ENCODE measurements at regions not wholly inside any gene's neighbourhood (a gene's known extent, or its start where the extent isn't known, plus 50 kb on each side); places are given as distances from the start of the nearest gene placed in this dataset.
A peak's percentile ranks its signal among the peaks of the same experiment; 100 is the strongest.
"Not testable (repeated sequence)": the region's sequence is repeated elsewhere in the genome, so short reads cannot be mapped to it uniquely, and the experiment has no call there.

DNA sequence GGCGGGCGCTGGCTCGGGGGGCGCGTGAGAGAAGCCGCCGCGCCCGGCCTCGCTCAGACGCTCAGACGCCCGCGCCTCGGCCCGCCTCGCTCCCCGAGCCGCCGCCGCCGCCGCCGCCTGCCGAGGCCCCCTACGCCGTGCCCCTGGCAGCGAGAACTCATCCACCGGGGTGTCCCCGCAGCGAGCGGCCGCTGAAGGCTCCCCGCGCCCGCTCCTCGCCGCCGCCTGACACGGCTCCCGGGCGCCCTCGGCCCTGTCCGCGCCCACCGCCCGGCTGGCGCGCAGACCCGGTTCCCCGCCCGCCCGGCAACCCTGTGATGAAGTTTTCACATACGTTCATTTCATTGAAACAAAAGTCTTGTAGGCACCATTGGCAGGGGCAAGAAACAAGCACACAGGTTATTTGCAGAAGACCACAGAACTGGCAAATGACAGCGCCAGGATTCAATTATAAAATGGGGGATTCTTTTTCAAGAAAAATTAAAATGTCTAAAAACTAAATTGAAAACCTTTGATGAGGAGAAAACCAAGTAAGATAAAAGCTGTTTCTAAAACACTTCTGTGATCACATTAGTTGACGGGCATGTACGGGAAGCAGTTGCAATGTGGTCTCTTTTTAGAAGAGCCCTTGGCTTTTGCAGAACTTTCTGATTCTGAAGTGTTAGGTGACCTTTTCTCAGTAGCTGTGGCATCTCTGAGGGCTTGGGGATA is 50.5 kb upstream of the TUBA3D start:
- H3K4me3 ChIP-seq (ENCODE audit: low read depth in 1 of 2, low read length in 2 of 2) = no peak overlapping the region

DNA sequence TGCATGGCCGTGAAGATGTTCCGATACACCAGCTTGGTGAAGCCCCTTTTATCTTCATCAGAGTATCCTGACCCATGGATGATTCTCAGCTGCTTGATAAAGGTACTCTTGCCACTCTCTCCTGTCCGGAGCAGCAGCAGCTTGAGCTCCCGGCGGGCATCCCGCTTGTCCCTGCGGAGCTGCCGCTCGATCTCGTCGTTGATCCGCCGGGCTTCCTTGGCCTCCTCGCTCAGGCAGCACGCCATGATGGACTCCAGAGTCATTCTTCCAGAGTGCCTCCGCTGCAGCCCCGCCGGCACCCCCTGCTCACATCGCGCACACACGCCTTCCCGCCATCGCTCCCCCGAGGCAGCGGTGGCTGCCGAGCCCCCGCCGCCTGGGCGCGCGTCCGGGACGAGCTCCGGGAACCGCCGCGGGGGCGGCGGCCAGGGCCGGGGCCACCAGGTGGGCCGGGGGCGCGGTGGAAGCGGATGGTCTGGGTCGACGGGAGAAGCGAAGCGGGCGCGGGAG is 51.3 kb upstream of the TUBA3D start:
- H3K4me1 ChIP-seq (ENCODE audit: insufficient read depth, low read length) = peaks cover 20% of the 10 kb centered on the region
- ATAC-seq (ENCODE audit: insufficient read depth, low read depth); H3K9me3 ChIP-seq (ENCODE audit: insufficient read depth, low read length, severe bottlenecking); H3K4me2 ChIP-seq (ENCODE audit: insufficient read depth, low read length); H3K36me3 ChIP-seq (ENCODE audit: insufficient read depth, low read length); H2AFZ ChIP-seq (ENCODE audit: low read depth, low read length); H3K4me3 ChIP-seq (ENCODE audit: low read depth in 1 of 2, low read length in 2 of 2); H3K79me2 ChIP-seq (ENCODE audit: insufficient read depth, low read length); H3K27me3 ChIP-seq (ENCODE audit: insufficient read depth, low read length, poor library complexity); H3K9ac ChIP-seq (ENCODE audit: low read depth, low read length); DNase-seq; H4K20me1 ChIP-seq (ENCODE audit: insufficient read depth, low read length); H3K27ac ChIP-seq (ENCODE audit: low read length): not testable (repeated sequence)

More for the DNA sequence above, 50.5 kb upstream of the TUBA3D start:
- Histone ChIP-seq H4K20me1 (ENCODE audit: insufficient read depth, low read length) (no peaks in the 10 kb centered on the region), H3K79me2 (ENCODE audit: insufficient read depth, low read length) (no peaks in the 10 kb centered on the region), H3K36me3 (ENCODE audit: insufficient read depth, low read length) (no peaks in the 10 kb centered on the region), H2AFZ (ENCODE audit: low read depth, low read length) (no peak overlapping the region), H3K9me3 (ENCODE audit: insufficient read depth, low read length, severe bottlenecking) (no peaks in the 10 kb centered on the region), H3K27ac (ENCODE audit: low read length) (peak overlapping the region; percentile 85), H3K27me3 (ENCODE audit: insufficient read depth, low read length, poor library complexity) (no peaks in the 10 kb centered on the region), H3K4me1 (ENCODE audit: insufficient read depth, low read length) (peaks cover 20% of the 10 kb centered on the region), H3K4me2 (ENCODE audit: insufficient read depth, low read length) (peak overlapping the region; percentile 64; the same call in 1 of the 2 replicates), H3K9ac (ENCODE audit: low read depth, low read length) (peak overlapping the region; percentile 49; the same call in 1 of the 2 replicates)
- DNase-seq (no peak), ATAC-seq (ENCODE audit: insufficient read depth, low read depth) (no peak)
- TF ChIP-seq EZH2 (IDR thresholded peaks at IDR 0.05; ENCODE audit: borderline replicate concordance, low read depth, low read length, severe bottlenecking) = no peak
- TF ChIP-seq, protein P1, sequence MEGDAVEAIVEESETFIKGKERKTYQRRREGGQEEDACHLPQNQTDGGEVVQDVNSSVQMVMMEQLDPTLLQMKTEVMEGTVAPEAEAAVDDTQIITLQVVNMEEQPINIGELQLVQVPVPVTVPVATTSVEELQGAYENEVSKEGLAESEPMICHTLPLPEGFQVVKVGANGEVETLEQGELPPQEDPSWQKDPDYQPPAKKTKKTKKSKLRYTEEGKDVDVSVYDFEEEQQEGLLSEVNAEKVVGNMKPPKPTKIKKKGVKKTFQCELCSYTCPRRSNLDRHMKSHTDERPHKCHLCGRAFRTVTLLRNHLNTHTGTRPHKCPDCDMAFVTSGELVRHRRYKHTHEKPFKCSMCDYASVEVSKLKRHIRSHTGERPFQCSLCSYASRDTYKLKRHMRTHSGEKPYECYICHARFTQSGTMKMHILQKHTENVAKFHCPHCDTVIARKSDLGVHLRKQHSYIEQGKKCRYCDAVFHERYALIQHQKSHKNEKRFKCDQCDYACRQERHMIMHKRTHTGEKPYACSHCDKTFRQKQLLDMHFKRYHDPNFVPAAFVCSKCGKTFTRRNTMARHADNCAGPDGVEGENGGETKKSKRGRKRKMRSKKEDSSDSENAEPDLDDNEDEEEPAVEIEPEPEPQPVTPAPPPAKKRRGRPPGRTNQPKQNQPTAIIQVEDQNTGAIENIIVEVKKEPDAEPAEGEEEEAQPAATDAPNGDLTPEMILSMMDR (IDR thresholded peaks at IDR 0.05; ENCODE audit: borderline replicate concordance, extremely low read depth, low read length, poor library complexity, severe bottlenecking) = no peak

DNA sequence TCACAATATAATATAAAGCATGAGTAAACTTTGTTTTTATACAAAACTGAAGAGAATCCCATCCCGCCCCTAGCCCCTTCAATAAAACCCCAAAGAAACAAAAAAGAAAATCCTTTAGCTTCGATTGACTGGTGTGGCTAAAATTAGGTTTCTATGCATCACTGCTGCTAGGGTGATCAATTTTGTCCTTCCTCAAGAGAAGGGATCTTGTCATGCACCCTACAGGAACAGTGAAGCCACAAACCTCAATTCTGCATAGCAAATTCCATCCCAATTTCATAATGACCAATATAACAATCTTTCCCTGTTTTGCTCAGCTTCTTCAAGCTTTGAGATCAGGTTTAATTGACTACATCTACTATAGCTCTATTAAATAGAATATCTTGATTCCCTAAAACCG is 55.2 kb upstream of the TUBA3D start:
- not testable (repeated sequence) for H3K79me2 ChIP-seq (ENCODE audit: insufficient read depth, low read length); ATAC-seq (ENCODE audit: insufficient read depth, low read depth); H3K4me1 ChIP-seq (ENCODE audit: insufficient read depth, low read length); H4K20me1 ChIP-seq (ENCODE audit: insufficient read depth, low read length); H3K4me3 ChIP-seq (ENCODE audit: low read depth in 1 of 2, low read length in 2 of 2); DNase-seq; H3K36me3 ChIP-seq (ENCODE audit: insufficient read depth, low read length); H3K4me2 ChIP-seq (ENCODE audit: insufficient read depth, low read length); H2AFZ ChIP-seq (ENCODE audit: low read depth, low read length); H3K27ac ChIP-seq (ENCODE audit: low read length); H3K27me3 ChIP-seq (ENCODE audit: insufficient read depth, low read length, poor library complexity); H3K9me3 ChIP-seq (ENCODE audit: insufficient read depth, low read length, severe bottlenecking); H3K9ac ChIP-seq (ENCODE audit: low read depth, low read length)

DNA sequence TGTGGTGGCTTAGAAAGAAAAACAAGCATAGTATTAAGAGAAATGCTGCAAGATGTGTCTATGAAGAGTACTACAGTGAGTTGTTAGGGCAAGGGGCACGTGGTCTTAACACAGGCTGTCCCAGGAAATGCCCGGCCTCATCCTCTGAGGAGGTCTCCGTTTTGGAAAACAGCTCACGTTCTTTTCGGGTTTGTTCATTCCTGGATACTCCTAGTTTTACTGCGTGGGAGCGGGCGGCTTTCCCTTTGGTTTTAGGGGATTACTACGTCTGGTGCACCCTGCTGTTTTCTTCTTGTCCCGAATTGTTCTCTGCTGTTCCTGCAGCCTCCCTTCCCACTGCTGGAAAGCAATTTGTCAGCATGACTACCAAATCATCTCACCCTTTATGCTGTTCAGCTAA is 55.5 kb upstream of the RAB6D start:
- Histone ChIP-seq H3K79me2 (ENCODE audit: insufficient read depth, low read length) (no peaks in the 10 kb centered on the region), H4K20me1 (ENCODE audit: insufficient read depth, low read length) (no peaks in the 10 kb centered on the region), H3K27ac (ENCODE audit: low read length) (no peak overlapping the region), H3K9ac (ENCODE audit: low read depth, low read length) (no peak overlapping the region), H3K27me3 (ENCODE audit: insufficient read depth, low read length, poor library complexity) (no peaks in the 10 kb centered on the region), H3K4me2 (ENCODE audit: insufficient read depth, low read length) (no peak overlapping the region), H2AFZ (ENCODE audit: low read depth, low read length) (no peak overlapping the region), H3K4me3 (ENCODE audit: low read depth in 1 of 2, low read length in 2 of 2) (no peak overlapping the region), H3K4me1 (ENCODE audit: insufficient read depth, low read length) (no peaks in the 10 kb centered on the region), H3K36me3 (ENCODE audit: insufficient read depth, low read length) (no peaks in the 10 kb centered on the region), H3K9me3 (ENCODE audit: insufficient read depth, low read length, severe bottlenecking) (no peaks in the 10 kb centered on the region)
- DNase-seq (no peak), ATAC-seq (ENCODE audit: insufficient read depth, low read depth) (no peak)
- TF ChIP-seq EZH2 (IDR thresholded peaks at IDR 0.05; ENCODE audit: borderline replicate concordance, low read depth, low read length, severe bottlenecking) = no peak
- TF ChIP-seq, protein P1 (IDR thresholded peaks at IDR 0.05; ENCODE audit: borderline replicate concordance, extremely low read depth, low read length, poor library complexity, severe bottlenecking) = no peak

Measured in DND-41 (cell line).